Right ventricle myocardium inferior (tissue), 1 donor: ENCODE measurements at regions not wholly inside any gene's neighbourhood (a gene's known extent, or its start where the extent isn't known, plus 50 kb on each side); places are given as distances from the start of the nearest gene placed in this dataset.

ENCODE experiments used
- ATAC-seq: fragments of 200-7000 bp; cut with Tn5 transposase; one replicate; pipeline ENCODE4 v1.9.1; 2020; ENCODE audit warnings: mild to moderate bottlenecking, moderate library complexity
- DNase-seq: peaks from one replicate; pipeline ENCODE4 v3.0.0; 2021; ENCODE audit errors: missing footprints
- intact Hi-C: fragments of 100-400 bp; cut with DNase I; formaldehyde crosslinking; loops from one replicate; pipeline ENCODE4 v1.11.0; 2022
- donor health status: DM: no; HTN: yes; CAD: no; lungs with severe emphysema.

DNA sequence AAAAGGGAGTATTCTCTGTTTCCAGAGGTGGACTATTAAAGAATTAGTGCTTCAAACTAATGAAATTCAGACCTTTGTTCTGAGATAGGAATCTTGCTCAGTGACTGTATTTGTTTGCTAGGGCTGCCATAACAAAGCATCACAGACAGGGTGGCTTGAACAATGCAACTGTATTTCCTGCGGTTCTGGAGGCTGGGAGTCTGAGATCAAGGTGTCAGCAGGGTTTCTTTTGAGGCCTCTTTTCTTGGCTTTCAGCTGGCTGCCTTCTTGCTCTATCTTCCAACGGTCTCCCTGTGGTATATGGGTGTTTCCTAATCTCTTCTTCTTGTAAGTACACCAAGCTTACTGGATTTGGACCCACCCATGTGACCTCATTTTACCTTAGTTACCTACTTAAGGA, 264.6 kb upstream of the PROX1 start:
- DNase-seq = no peak
- no peak for ATAC-seq
- intact Hi-C loops = no loop called here

DNA sequence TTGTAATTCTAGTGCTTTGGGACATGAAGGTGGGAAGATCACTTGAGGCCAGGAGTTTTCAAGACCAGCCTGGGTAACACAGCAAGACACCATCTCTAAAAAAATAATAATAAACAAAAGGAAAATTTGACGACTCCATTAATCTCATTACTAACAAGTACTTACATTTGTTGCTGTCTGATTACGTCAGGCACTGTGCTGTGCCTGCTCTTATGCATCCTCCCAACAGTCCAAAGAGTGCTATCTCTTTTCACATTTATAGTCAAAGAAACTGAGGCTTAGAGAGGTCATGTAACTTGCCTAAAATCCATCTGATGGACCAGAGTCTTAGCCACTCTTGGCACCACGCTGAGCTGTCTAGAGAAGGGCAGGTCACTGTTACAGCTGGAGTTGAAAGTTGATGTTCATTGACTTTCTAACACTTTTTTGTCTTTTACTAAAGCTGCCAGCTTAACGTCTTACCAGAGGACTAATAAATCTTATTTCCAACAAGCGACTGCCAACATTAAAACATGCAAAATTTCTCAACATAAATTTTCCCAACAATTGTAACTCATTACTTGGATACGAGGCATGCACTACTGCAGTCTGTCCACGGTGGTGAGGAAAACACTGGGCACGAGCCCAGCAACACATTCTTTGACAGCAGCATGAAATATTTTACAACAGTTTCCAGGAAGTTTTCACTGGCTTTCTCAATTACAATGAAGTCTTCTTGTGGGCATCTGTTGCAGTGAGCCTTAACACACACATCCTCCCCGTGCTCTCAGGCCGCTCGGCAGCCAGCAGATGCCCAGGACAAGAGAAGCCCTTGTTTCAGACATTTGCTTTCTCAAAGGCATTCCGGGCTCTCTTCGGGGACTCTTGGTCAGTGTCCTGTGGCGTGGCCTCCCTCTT, 262.9 kb upstream of the PROX1 start:
- intact Hi-C loops = no loop called here
- ATAC-seq (peak; percentile 46), DNase-seq (peak; percentile 65)

DNA sequence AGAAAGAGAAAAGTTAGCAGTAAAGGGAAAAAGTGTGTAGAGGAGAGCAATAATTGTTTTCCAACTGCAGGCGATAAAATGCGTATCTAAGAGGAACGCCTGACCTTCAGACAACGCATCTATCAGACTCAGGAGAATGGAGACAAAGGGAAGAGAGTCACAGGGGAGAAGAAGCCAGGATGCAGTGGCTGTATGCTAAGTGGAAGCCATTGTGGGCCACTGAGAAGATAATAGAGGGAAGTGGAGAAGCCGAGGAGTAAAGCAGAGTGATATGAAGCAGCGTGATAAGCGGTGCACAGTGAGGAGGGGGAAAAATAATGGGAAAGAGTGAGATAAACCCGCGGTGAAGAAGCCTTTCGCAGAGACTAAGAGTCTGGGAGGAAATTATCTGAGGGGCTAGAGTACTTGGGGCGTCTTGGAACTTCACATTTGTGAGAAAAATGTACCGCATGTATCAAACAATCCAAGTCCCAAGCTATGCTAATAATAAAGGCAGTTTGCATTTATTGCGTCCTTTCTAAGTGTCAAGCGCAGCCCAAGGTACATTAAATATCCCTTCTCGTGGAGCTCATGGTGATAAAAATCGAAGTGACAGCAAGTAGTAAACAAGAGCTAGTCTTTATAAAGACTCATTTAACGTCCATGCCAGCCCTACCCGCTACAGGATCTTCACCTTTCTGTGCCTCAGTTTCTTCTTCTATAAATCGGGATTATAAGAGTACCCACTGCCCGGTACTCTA, 259.8 kb upstream of the PROX1 start:
- no peak for ATAC-seq

DNA sequence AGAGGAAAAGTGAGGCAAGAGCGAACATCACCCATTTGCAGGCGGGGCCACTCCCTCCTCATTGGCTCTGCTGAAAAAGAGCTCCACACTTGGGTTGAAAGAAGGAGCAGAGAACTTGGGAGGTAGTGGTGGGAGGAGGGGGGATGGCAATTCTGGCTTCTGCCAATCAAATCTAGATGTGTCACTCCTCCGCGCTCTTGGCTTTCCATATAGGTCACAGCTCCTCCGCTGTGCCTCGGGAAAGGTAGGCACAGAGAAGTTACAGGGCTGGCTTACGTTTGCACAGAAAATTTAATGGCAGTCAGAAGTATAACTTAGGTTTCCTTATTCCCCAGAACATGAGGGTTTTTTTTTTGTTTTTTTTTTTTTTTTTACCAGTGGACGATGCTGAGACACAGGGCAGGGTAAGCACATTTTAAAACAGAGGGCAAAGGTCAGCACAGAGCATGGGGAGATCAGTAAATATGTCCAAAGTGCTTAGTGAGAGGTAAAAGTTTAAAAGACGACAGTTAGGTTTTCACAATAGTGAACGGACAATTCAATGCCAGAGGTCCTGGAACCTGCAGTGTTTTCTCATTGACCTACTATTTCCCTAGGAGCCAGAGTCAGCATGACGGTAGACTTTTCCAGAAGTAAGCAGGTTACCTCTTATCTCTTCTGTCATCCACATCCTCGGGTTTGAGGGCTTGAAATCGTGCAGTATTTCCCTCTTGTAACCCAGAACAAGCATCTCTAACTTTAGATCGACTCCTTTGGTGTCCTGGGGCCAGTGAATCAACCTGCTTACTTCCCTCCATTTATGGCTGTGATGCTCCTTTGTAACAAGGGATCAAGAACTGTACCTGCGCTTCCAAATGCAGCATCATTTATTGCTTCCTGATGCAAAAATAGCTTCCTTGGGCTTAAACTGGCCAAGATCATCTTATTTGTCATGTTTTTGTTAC, 258.9 kb upstream of the PROX1 start:
- intact Hi-C loops = no loop called here
- ATAC-seq (no peak), DNase-seq (no peak)

More for the DNA sequence above, 259.8 kb upstream of the PROX1 start:
- intact Hi-C loops = no loop called here
- no peak for DNase-seq

DNA sequence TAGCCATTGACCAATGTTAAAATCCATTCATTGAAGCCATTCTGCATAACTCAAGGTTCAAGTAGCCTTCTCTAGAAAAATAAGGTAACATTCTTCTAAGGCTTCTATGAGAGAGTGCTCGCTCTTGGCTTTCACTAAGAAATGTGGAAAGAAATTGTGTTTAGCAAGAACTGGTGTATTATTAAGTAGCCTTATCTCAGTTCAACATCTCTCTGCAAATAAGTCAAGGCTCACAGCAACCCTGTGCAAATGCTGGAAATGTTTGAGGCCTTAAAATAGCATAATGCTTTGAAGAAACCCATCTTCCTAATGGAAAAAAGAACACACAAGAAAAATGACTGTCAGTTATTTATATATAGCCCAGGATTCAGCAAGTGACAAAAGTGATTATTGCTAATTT, 254.1 kb upstream of the PROX1 start:
- ATAC-seq (no peak), DNase-seq (no peak)
- intact Hi-C loops = no loop called here

DNA sequence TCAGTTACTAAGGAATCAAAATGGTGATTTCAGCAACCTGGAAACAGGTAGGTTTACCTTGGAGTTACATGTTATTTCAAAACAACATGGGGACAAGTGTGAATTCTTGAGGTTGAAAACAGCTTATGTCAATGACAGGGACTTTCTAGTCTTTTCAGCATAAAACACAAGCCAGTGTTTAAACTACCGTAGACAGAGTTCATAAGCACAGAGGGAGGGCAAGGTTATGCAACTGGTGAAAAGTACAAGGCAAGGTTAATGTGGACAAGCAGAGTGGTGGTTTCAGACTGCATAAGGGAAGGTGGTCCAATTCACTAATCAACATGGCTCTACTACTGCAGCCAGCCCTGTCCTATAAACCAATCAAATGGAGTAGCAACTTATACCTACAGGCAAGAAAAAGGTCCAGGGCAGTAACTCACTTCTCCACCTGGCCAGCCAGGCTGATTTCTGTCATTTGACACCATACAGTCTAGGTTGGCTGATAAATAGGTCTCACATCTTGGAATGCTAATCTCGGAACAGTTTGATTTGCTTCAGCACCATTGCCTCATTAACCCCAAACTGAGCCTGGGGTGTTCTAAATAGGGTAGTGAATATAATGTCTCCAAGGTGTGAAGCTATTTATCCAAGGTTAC, 250.3 kb upstream of the PROX1 start:
- intact Hi-C loops = no loop called here
- ATAC-seq (no peak), DNase-seq (no peak)

DNA sequence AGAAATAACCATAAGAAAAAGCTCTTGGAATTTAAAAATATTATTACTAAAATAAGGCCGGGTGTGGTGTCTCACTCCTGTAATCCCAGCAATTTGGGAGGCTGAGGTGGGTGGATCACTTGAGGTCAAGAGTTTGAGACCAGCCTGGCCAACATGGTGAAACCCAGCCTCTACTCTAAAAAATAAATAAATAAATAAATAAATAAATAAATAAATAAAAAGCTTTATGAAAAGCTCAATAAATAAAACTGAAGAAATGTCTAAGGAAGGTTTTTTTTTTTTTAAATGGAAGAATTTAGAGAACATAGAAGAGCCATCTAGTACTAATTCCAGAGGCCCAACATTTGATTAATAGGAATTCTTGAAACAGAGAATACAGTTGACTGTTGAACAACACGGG, 249.1 kb upstream of the PROX1 start:
- intact Hi-C loops = no loop called here
- no peak for ATAC-seq
- no peak for DNase-seq

DNA sequence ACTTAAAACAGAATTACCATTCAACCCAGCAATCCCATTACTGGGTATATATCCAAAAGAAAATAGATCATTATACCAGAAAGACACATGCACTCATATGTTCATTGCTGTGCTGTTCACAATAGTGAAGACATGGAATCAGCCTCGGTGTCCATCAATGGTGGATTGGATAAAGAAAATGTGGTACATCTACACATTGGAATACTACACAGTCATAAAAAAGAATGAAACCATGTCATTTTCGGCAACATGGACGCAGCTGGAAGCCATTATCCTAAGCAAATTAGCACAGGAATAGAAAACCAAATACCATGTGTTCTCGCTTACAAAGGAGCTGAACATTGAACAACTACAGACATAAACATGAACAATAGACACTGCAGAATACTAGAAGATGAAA, 244.8 kb upstream of the PROX1 start:
- intact Hi-C loops = no loop called here
- DNase-seq (no peak), ATAC-seq (no peak)

DNA sequence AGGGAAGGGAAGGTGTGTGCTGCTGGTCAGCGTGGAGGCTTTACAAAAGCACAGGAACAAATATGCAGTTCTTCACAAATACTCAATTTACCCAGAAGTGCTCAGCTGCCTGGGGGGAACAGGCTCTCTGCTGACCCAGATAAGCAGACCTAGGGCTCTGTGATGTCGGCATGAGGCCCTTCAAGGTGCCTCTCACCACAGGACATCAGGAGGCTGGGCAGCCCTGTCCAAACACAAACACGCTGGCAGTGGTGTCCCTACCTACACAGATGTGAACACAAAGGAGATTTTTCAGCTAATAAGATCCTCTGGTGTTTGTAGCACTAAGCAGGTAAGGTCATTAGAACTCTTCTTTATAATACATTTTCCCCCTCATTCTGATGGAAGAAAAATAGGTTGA, 243.0 kb upstream of the PROX1 start:
- no peak for DNase-seq

DNA sequence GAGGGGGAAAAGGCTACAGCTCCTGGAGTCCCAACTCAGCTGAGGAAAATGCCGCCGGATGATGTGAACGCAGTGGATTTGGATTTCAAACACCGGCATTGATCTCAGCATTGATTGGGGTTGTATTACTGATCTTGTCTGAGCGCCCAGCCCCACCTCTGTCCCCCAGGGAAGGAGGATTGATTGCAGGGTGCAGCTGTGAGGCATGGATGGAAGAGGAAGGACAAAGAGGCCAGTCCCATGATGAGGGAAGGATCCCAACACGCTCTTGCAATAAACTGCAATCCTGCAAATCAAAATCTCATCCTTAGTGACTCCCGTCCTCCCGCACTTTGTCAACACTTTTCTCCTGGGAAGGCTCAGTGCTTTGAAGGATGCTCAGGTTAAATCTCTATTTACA, 242.3 kb upstream of the PROX1 start:
- ATAC-seq (no peak), DNase-seq (no peak)
- intact Hi-C loops = no loop called here

More for the DNA sequence above, 243.0 kb upstream of the PROX1 start:
- intact Hi-C loops = no loop called here
- no peak for ATAC-seq

DNA sequence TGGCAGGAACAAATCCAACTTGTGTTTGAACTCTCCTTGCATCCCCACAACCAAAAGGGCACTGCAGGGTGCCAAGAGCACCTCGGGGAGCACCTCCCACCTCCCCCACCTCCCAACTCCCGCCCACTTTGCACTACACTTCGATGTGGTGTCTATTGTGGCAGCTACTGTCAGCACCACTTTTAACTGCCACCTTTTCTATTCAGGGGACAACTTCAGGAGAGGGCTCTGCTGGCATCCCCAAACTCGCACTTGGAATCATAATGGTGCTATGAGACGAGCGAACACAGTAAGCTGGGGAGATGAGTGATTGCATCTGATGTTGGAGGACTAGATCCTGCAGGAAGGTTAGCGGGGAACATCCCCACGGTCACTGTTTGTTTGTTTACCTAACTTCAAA, 238.2 kb upstream of the PROX1 start:
- ATAC-seq (no peak), DNase-seq (no peak)
- intact Hi-C loops = no loop called here

DNA sequence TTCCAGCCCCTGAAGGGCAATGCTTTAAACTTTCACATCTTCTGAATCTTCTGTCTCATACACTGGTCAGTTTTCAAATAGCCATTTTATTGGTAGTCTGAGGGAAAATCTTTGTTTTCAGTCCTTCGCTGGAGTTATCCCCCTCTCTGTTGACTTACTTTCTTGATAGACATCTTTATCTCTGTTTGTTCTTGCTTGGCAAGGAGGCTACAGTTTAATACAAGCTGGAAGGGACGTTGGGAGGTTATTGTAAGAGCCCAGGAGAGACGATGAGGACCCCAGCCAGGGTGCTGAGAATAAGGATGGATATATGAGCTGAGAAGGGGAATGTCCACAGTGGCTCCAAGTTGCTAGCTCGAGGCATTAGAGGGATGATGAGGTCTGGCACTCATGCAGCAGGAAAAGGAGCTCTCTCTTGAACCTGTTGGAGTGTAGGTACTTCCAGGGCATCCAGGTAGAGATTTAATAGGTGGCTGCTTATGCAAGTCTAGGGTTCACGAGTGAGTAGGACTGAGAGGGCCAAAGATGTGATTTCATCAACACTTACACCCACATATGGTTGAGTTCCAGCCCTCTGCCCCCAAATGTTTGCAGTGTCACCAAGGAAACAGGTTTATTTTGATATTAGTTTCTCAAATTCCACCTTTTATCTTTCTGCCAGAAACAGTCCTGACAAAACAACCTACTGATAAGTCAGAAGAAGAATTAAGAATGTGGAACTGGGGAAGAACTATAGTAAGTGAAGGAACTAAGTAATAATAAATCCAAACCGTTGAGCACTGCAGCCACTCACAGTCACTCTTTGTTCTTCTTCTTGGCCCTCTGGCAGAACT, 237.3 kb upstream of the PROX1 start:
- DNase-seq = no peak
- no peak for ATAC-seq
- intact Hi-C loops = no loop called here

DNA sequence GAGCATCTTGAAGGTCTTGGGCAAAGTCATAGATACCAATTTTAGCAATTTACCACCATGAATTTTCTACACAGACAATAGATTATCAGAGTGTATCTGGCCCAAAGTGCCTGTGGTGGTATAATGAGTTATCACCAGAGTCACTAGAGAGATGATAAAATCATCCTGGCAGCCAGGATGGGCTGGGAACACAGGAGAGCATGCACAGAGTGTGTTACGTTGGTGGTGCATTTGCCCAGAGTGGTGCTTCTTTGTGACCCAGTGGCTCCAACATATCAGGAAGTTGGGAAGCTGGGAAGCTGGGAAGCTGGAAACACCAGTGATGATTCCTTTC, 236.7 kb upstream of the PROX1 start:
- DNase-seq (no peak), ATAC-seq (no peak)
- intact Hi-C loops = no loop called here

DNA sequence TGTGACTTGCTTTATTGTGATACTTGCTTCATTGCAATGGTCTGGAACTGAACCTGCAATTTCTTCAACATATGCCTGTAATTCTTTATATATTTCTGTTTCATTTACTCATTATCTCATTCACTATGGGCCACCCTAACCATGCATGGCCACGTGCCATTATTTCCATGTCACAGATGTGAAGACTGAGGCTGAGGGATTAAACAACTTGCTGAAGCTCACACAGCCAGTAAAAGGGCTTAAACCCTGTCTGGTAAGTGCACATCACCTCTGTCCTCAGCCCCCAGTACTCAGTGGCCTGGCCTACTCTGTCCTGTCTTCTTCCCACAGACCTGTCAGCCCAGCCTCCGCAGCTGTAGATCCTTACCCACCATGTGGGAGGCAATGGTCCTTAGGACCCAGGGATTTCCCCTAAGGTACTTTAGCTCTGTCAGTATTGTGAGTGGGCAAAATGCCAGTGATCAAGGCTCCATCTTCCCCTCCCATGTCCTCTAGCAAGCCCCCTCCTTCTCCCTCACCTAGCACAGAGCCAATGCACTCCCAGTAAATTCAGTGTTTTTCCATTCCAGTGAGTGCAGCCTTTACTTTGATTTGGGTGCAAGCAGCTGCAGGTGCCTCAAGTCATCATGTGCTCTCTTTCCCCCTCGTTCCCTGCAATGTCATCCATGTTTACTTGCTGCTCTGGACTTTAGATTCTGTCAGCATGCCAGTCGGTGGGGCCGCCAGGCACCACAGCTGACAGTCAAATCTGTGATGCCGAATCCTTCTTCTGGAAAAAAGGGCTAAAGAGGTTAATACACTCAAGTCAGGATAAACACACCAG, 228.2 kb upstream of the PROX1 start:
- ATAC-seq (no peak), DNase-seq (no peak)
- intact Hi-C loops = no loop called here

DNA sequence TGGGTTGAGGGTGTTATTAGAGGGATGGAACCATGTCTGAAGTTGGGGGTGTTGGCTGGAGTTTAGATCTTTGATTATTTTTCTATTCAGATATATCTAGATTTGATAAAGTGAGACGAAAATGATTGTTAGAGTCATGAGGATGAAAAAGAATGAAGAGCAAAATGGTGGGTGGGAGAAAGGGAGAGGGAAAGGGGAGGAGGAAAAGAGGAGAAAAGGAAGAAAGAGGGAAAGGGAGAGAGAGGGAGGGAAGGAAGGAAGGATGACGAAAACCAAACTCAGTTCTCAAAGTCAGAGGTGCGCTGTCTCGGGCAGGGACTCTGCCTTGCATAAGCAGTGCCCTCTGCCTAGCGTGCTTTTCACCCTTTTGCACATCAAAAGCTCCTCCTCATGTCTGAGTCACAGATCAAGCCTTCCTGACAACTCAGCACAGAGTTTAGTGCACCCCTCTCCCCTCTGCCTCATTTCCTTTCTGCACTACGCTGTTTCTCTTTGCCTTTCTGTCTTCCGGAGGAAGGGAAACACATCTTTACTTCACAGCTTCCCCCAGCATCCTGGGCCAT, 225.8 kb upstream of the PROX1 start:
- ATAC-seq (no peak), DNase-seq (no peak)
- intact Hi-C loops = no loop called here

DNA sequence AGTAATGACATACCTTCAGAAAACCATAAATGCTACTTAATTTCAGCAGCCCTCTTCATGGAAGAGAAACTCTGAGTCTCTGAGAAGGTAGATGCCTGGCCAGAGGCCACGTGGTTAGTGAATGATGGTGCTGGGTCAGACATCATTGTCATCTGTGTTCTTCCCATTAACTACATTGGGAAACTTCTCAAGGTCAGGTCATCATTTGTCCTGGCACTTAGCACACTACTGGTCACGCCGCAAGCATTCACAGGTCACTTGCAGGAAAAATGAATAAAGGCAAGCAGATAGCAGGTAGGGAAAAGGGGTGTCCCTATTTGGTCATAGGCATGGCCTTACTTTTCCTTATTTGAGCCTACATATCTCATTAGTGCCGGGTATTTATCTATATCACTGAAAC, 220.1 kb upstream of the PROX1 start:
- ATAC-seq (no peak), DNase-seq (no peak)
- intact Hi-C loops = no loop called here
